PC-3 (cell line): ENCODE measurements at regions not wholly inside any gene's neighbourhood (a gene's known extent, or its start where the extent isn't known, plus 50 kb on each side); places are given as distances from the start of the nearest gene placed in this dataset.

ENCODE experiments used
- ATAC-seq: fragments of 200-7000 bp; cut with Tn5 transposase; 2 replicates; pipeline ENCODE4 v1.9.1; 2020; ENCODE audit warnings: mild to moderate bottlenecking, moderate library complexity
- BruUV-seq: library from RNA; stranded (reverse); fragments of 400-500 nt; replicated peaks from 2 replicates; lab custom pipeline; 2021; lab: Mats Ljungman, UMichigan
- CTCF ChIA-PET: fragments of 300-600 bp; sonication (Branson Sonifier 250); formaldehyde crosslinking; loops from one replicate; lab custom pipeline; 2022; ENCODE audit warnings: antibody characterized with exemption; lab: Charles Lee
- POLR2A ChIA-PET: fragments of 300-600 bp; sonication (Branson Sonifier 250); formaldehyde crosslinking; loops from one replicate; lab custom pipeline; 2022; ENCODE audit warnings: antibody characterized with exemption; ENCODE audit not compliant: unreplicated experiment; lab: Charles Lee
- DNase-seq: peaks from one replicate; pipeline ENCODE4 v3.0.0-alpha.2; 2015
- H2AFZ ChIP-seq: fragments of 300-600 bp; sonication (generic); 2 replicates; pipeline ENCODE4 v1.6.0; 2016; ENCODE audit warnings: antibody characterized with exemption, low read length
- H3F3A ChIP-seq: fragments of 300-600 bp; sonication (generic); one replicate; pipeline ENCODE4 v1.6.0; 2017; ENCODE audit warnings: antibody characterized with exemption, low read length, control low read depth, mild to moderate bottlenecking; ENCODE audit not compliant: unreplicated experiment
- H3K27ac ChIP-seq: fragments of 300-600 bp; sonication (generic); 2 replicates; pipeline ENCODE4 v1.5.1; 2016; ENCODE audit warnings: mild to moderate bottlenecking, low read length
- H3K27me3 ChIP-seq: fragments of 300-600 bp; sonication (generic); 2 replicates; pipeline ENCODE4 v1.6.1; 2016; ENCODE audit warnings: low read length, mixed read lengths
- H3K36me3 ChIP-seq: fragments of 300-600 bp; sonication (generic); 2 replicates; pipeline ENCODE4 v1.6.1; 2016; ENCODE audit warnings: low read depth, mixed run types, low read length, mixed read lengths
- H3K4me1 ChIP-seq: fragments of 300-600 bp; sonication (generic); 2 replicates; pipeline ENCODE4 v1.5.1; 2016; ENCODE audit warnings: low read length; ENCODE audit not compliant: insufficient read depth
- H3K4me2 ChIP-seq: fragments of 300-600 bp; sonication (generic); 2 replicates; pipeline ENCODE4 v1.6.0; 2016; ENCODE audit warnings: low read length
- H3K4me3 ChIP-seq: fragments of 300-600 bp; sonication (generic); 2 replicates; pipeline ENCODE4 v1.5.1; 2016; ENCODE audit warnings: mild to moderate bottlenecking, low read length, mixed read lengths
- H3K79me2 ChIP-seq: fragments of 300-600 bp; sonication (generic); 2 replicates; pipeline ENCODE4 v1.6.1; 2017; ENCODE audit warnings: low read length, mixed read lengths
- H3K9ac ChIP-seq: fragments of 300-600 bp; sonication (generic); 2 replicates; pipeline ENCODE4 v1.6.0; 2016; ENCODE audit warnings: mild to moderate bottlenecking, low read length
- H3K9me2 ChIP-seq: fragments of 300-600 bp; sonication (generic); replicated peaks from 2 replicates; pipeline ENCODE4 v1.6.1; 2016; ENCODE audit warnings: mixed run types, low read length, mixed read lengths
- H3K9me3 ChIP-seq: fragments of 300-600 bp; sonication (generic); 2 replicates; pipeline ENCODE4 v1.6.1; 2016; ENCODE audit warnings: low read length, mixed read lengths
- H4K20me1 ChIP-seq: fragments of 300-600 bp; sonication (generic); 2 replicates; pipeline ENCODE4 v1.6.1; 2016; ENCODE audit warnings: low read length, mixed read lengths
- CTCF ChIP-seq: fragments of 300-600 bp; sonication (generic); conservative IDR thresholded peaks from 2 replicates; pipeline ENCODE4 v1.5.1; 2017; ENCODE audit warnings: antibody characterized with exemption, low read depth, mild to moderate bottlenecking, low read length
- EZH2 ChIP-seq: fragments of 300-600 bp; sonication (generic); IDR thresholded peaks from one replicate; pipeline ENCODE4 v1.6.1; 2017; ENCODE audit warnings: antibody characterized with exemption, mild to moderate bottlenecking, low read length; ENCODE audit not compliant: unreplicated experiment
- EZH2phosphoT487 ChIP-seq: fragments of 300-600 bp; sonication (generic); IDR thresholded peaks from 2 replicates; pipeline ENCODE4 v1.6.1; 2018; ENCODE audit warnings: mild to moderate bottlenecking, antibody characterized with exemption, low read length, borderline replicate concordance
- intact Hi-C: fragments of 100-400 bp; cut with micrococcal nuclease; formaldehyde crosslinking; loops from 2 replicates; pipeline ENCODE4 v1.9.0; 2023

DNA sequence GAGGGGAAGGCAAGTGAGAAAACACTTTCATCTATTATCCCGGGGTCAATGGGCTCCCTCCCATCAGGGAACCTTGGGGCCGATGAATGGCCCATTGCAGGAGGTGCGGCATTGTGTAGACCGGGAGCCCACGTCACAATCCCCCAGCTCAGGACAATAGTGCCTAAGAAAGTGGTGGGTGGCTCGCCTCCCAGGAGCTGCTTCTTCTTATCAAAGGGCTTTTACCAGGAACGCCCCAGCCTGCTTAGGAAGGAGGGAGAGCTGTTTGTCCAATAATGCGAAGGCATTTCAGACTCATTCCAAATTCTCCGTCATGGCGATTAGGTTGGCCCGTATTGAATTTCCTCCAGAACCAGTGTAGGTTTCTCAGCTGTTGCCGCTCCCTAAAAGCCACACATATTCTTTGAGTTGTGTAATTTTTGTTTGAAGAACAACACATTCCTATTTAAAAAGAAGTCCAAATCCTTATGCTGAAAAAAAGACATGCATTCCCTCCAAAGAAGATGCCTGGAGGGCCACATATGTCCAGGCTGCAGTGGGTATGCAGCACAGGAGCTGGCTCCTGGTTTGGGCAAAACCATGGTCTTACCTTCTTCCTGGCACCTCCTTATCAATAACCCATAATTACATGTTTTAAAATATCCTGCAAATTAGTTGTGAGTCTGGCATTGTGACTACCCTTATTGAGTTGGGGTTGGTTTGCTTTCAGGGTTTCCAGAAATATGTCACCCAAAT lies 264.7 kb downstream of the MYCN start:
- BruUV-seq = no TSS peak
- Histone ChIP-seq H3K4me2 (no peak overlapping the region), H3K4me1 (no peaks in the 10 kb centered on the region), H3K79me2 (no peaks in the 10 kb centered on the region), H3K9me2 (no peaks in the 10 kb centered on the region), H3K27me3 (no peaks in the 10 kb centered on the region), H4K20me1 (no peaks in the 10 kb centered on the region), H3K9ac (no peak overlapping the region), H3F3A (no peaks in the 10 kb centered on the region), H3K4me3 (no peak overlapping the region), H2AFZ (no peak overlapping the region), H3K9me3 (0 out of 2 replicates have a peak, but pooled peaks cover 9% of the 10 kb centered on the region), H3K27ac (no peak overlapping the region), H3K36me3 (no peaks in the 10 kb centered on the region)
- CTCF ChIA-PET = no interaction called here
- no peak for DNase-seq
- intact Hi-C loops = no loop called here
- ATAC-seq = no peak
- no peak for TF ChIP-seq EZH2
- TF ChIP-seq EZH2phosphoT487 = no peak
- no peak for TF ChIP-seq CTCF
- POLR2A ChIA-PET = no interaction called here

DNA sequence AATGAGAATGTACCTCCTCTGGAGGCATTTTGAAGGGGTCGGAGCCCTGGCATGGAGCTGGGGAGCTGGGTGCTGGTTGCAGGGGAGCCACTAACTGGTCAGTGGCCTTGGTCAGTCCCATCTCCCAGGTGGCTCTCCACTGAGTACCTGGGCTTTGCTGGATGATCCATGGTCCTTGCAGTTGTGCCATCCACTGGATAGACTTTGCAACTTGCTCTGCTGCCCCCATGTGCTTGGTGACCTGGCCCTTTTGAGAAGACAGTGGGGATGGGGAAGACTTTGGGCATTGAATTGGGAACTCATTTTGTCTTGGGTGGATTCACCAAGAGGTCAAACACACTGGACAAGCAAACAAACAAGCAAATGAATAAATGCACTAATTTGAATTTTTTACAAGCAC lies 263.9 kb downstream of the MYCN start:
- 0 out of 2 replicates have a peak, but pooled peaks cover 13% of the 10 kb centered on the region for H3K9me3 ChIP-seq
- H3K4me1 ChIP-seq = no peaks in the 10 kb centered on the region
- no peak overlapping the region for H3K27ac ChIP-seq
- no peak overlapping the region for H3K9ac ChIP-seq
- H3K4me3 ChIP-seq = no peak overlapping the region
- ATAC-seq (no peak), DNase-seq (no peak)
- H3K27me3 ChIP-seq = no peaks in the 10 kb centered on the region
- no peaks in the 10 kb centered on the region for H3K9me2 ChIP-seq
- CTCF ChIA-PET = no interaction called here
- no peaks in the 10 kb centered on the region for H3K36me3 ChIP-seq
- H3K4me2 ChIP-seq = no peak overlapping the region
- no peaks in the 10 kb centered on the region for H3K79me2 ChIP-seq
- POLR2A ChIA-PET = no interaction called here
- no TSS peak for BruUV-seq
- intact Hi-C loops = no loop called here
- no peaks in the 10 kb centered on the region for H3F3A ChIP-seq
- H4K20me1 ChIP-seq = no peaks in the 10 kb centered on the region
- no peak for TF ChIP-seq EZH2phosphoT487
- TF ChIP-seq CTCF = no peak
- TF ChIP-seq EZH2 = no peak
- no peak overlapping the region for H2AFZ ChIP-seq

DNA sequence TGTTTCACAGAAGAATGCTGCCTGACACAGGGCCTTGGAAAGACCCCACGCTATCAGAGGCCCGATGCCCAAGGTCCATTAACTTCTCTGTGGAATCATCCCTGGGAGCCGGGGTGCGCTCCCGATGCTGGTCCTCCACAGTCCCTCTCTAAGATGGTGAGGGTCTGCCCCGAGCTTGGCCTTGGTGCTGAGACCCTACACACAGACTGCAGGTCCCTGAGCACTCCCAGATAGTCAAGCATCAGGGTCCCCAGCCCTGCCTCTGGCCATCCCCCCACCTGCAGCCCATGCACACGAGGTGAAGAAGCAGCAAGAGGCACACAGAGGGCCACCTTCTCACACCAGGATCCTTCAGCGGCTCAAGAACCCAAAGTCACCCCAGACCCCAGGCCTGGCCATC lies 263.3 kb downstream of the MYCN start:
- POLR2A ChIA-PET = no interaction called here

More for the DNA sequence above, 263.3 kb downstream of the MYCN start:
- Histone ChIP-seq H4K20me1 (no peaks in the 10 kb centered on the region), H3K4me1 (no peaks in the 10 kb centered on the region), H3K27me3 (no peaks in the 10 kb centered on the region), H3K9me2 (no peaks in the 10 kb centered on the region), H3K4me2 (no peak overlapping the region), H3K27ac (no peak overlapping the region), H3K9ac (no peak overlapping the region), H3K9me3 (0 out of 2 replicates have a peak, but pooled peaks cover 10% of the 10 kb centered on the region), H3F3A (no peaks in the 10 kb centered on the region), H3K4me3 (no peak overlapping the region), H3K79me2 (no peaks in the 10 kb centered on the region), H3K36me3 (no peaks in the 10 kb centered on the region), H2AFZ (no peak overlapping the region)
- TF ChIP-seq CTCF (no peak), EZH2phosphoT487 (no peak), EZH2 (no peak)
- BruUV-seq = no TSS peak
- ATAC-seq (no peak), DNase-seq (no peak)
- CTCF ChIA-PET = no interaction called here
- intact Hi-C loops = no loop called here
